Trophoblast cell (in vitro differentiated cells and primary cell): ENCODE measurements at regions not wholly inside any gene's neighbourhood (a gene's known extent, or its start where the extent isn't known, plus 50 kb on each side); places are given as distances from the start of the nearest gene placed in this dataset.

ENCODE experiments used
- DNase-seq, 2 donors: peaks; one replicate each; pipeline ENCODE4 v3.0.0-alpha.2; 2016
- H2AFZ ChIP-seq: 2 replicates; pipeline ENCODE4 v1.6.1; 2013; ENCODE audit warnings: low read length, moderate library complexity, mild to moderate bottlenecking; ENCODE audit not compliant: insufficient read depth, poor library complexity
- H2AK5ac ChIP-seq: 2 replicates; pipeline ENCODE4 v1.6.1; 2013; ENCODE audit warnings: mild to moderate bottlenecking, low read length
- H2BK120ac ChIP-seq: 2 replicates; pipeline ENCODE4 v1.6.1; 2013; ENCODE audit warnings: low read length, mild to moderate bottlenecking, moderate library complexity; ENCODE audit not compliant: insufficient read depth, poor library complexity
- H2BK12ac ChIP-seq: 2 replicates; pipeline ENCODE4 v1.6.1; 2013; ENCODE audit warnings: mild to moderate bottlenecking, low read length, moderate library complexity
- H2BK5ac ChIP-seq: 2 replicates; pipeline ENCODE4 v1.6.1; 2013; ENCODE audit warnings: low read length, low read depth, moderate library complexity, mild to moderate bottlenecking; ENCODE audit not compliant: poor library complexity
- H3K14ac ChIP-seq: 2 replicates; pipeline ENCODE4 v1.6.1; 2013; ENCODE audit warnings: mild to moderate bottlenecking, low read length
- H3K18ac ChIP-seq: 2 replicates; pipeline ENCODE4 v1.6.1; 2013; ENCODE audit warnings: mild to moderate bottlenecking, low read length
- H3K23ac ChIP-seq: 2 replicates; pipeline ENCODE4 v1.6.1; 2013; ENCODE audit warnings: low read length
- H3K27ac ChIP-seq: 2 replicates; pipeline ENCODE4 v1.5.1; 2013; ENCODE audit warnings: low read depth, mild to moderate bottlenecking, inconsistent platforms, low read length, moderate library complexity
- H3K27me3 ChIP-seq: 2 replicates; pipeline ENCODE4 v1.6.1; 2013; ENCODE audit warnings: inconsistent platforms, mild to moderate bottlenecking, low read length, moderate library complexity; ENCODE audit not compliant: insufficient read depth
- H3K36me3 ChIP-seq, 2 experiments: 1 replicate in 1 of 2; 2 replicates in 1 of 2; pipeline ENCODE4 v1.6.1; 2013; ENCODE audit warnings: low read length in 2 of 2, mild to moderate bottlenecking in 2 of 2, moderate library complexity in 1 of 2; ENCODE audit not compliant: insufficient read depth in 2 of 2, control insufficient read depth in 1 of 2
- H3K4ac ChIP-seq: 2 replicates; pipeline ENCODE4 v1.6.1; 2013; ENCODE audit warnings: low read depth, mild to moderate bottlenecking, low read length, moderate library complexity
- H3K4me1 ChIP-seq, 2 experiments: 1 replicate in 1 of 2; 2 replicates in 1 of 2; pipeline ENCODE4 v1.6.1; 2013; ENCODE audit warnings: low read length in 2 of 2, mild to moderate bottlenecking in 2 of 2, moderate library complexity in 1 of 2; ENCODE audit not compliant: insufficient read depth in 2 of 2, control insufficient read depth in 1 of 2
- H3K4me2 ChIP-seq: 2 replicates; pipeline ENCODE4 v1.6.1; 2013; ENCODE audit warnings: inconsistent platforms, mild to moderate bottlenecking, low read length, moderate library complexity
- H3K4me3 ChIP-seq: 2 replicates; pipeline ENCODE4 v1.5.1; 2013; ENCODE audit warnings: mild to moderate bottlenecking, low read depth, low read length, inconsistent platforms
- H3K79me1 ChIP-seq: one replicate; pipeline ENCODE4 v1.6.1; 2013; ENCODE audit warnings: low read length
- H3K79me2 ChIP-seq: 2 replicates; pipeline ENCODE4 v1.6.1; 2013; ENCODE audit warnings: low read length, mild to moderate bottlenecking; ENCODE audit not compliant: control insufficient read depth, insufficient read depth, poor library complexity
- H3K9ac ChIP-seq: 2 replicates; pipeline ENCODE4 v1.6.1; 2013; ENCODE audit warnings: mild to moderate bottlenecking, low read length
- H3K9me3 ChIP-seq: 2 replicates; pipeline ENCODE4 v1.6.1; 2013; ENCODE audit warnings: low read depth, mild to moderate bottlenecking, control low read depth, inconsistent platforms, low read length; ENCODE audit not compliant: insufficient read depth
- H4K12ac ChIP-seq: 2 replicates; pipeline ENCODE4 v1.6.1; 2013; ENCODE audit warnings: low read depth, mild to moderate bottlenecking, low read length, moderate library complexity
- H4K8ac ChIP-seq: 2 replicates; pipeline ENCODE4 v1.6.1; 2013; ENCODE audit warnings: low read depth, mild to moderate bottlenecking, low read length, moderate library complexity
- H4K91ac ChIP-seq: one replicate; pipeline ENCODE4 v1.6.1; 2013; ENCODE audit warnings: low read depth, mild to moderate bottlenecking, low read length, moderate library complexity
- WGBS: extraction: QIAGEN DNeasy Blood & Tissue Kit; methylation state at CpG from one replicate; pipeline ENCODE4 v1.1.7; 2013; ENCODE audit warnings: missing lambda C conversion rate; ENCODE audit not compliant: insufficient read length, insufficient coverage; ENCODE audit errors: extremely low coverage; 5-methylcytosine and 5-hydroxymethylcytosine counted together

DNA sequence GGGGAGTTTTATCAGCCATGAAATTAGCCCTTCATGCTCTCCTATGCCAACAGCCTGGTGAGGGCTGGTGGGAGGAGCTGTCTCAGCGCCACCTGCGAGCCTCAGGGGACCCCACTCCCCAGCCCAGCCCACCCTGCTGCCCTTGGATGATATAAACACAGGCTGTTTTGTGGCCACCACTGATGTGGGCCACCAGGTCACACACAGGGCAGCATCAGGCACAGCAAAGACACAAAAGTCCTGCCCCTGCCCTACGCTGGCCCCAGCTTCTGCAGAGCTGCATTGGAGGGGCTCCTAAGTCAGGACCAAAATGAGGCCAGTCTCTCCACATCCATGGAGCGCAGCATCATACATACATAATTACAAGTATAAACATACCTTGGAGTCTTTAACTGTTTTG is 110.6 kb upstream of the TEX51 start:
- Histone ChIP-seq H3K79me2 (no peaks in the 10 kb centered on the region), H4K12ac (no peak overlapping the region), H3K23ac (no peak overlapping the region), H3K27ac (no peak overlapping the region), H2AK5ac (no peak overlapping the region), H3K4me1 (no peaks in the 10 kb centered on the region), H3K79me1 (no peaks in the 10 kb centered on the region), H3K4me2 (no peak overlapping the region), H3K4ac (no peak overlapping the region), H3K9ac (no peak overlapping the region), H2BK12ac (no peak overlapping the region), H2AFZ (no peak overlapping the region), H3K4me3 (no peak overlapping the region), H3K18ac (no peak overlapping the region), H4K8ac (no peak overlapping the region), H4K91ac (no peak overlapping the region), H3K36me3 (no peaks in the 10 kb centered on the region), H3K9me3 (peaks cover 2% of the 10 kb centered on the region), H2BK120ac (no peak overlapping the region), H3K14ac (no peak overlapping the region), H2BK5ac (no peak overlapping the region), H3K27me3 (no peaks in the 10 kb centered on the region)
- WGBS, result no CpG with 5 or more reads among the region's 4 CpGs
- DNase-seq, result no peak

DNA sequence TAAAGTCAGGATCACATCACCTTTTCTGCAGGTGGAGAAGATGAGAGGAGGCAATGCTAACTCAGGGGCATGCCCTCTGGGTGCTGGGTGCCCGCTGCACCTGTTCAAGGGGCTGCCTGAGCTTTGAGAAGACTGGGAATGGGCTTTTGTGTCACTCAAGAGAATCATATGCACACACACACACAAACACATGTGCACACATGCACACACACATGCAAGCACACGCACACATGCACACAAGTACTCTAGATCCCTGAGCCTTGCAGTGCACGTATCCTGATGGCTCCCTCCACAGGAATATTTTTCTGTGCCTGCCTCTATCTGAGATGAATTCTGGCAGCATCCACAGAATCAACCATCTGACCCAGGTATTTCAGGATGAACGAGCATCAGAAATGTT is 110.0 kb upstream of the TEX51 start:
- H3K27me3 ChIP-seq, result no peaks in the 10 kb centered on the region
- no peak overlapping the region for H2BK5ac ChIP-seq
- H3K23ac ChIP-seq, result no peak overlapping the region
- no peak overlapping the region for H4K91ac ChIP-seq
- H3K4me2 ChIP-seq, result no peak overlapping the region
- no peaks in the 10 kb centered on the region for H3K36me3 ChIP-seq
- peaks cover 2% of the 10 kb centered on the region for H3K9me3 ChIP-seq
- no peak overlapping the region for H3K4me3 ChIP-seq
- no peak overlapping the region for H3K14ac ChIP-seq
- no CpG with 5 or more reads among the region's 4 CpGs for WGBS
- no peak overlapping the region for H3K9ac ChIP-seq
- no peak overlapping the region for H3K27ac ChIP-seq
- no peak overlapping the region for H2AFZ ChIP-seq
- H2BK120ac ChIP-seq, result no peak overlapping the region
- no peak overlapping the region for H2BK12ac ChIP-seq
- H3K4ac ChIP-seq, result no peak overlapping the region
- no peaks in the 10 kb centered on the region for H3K79me2 ChIP-seq
- no peaks in the 10 kb centered on the region for H3K79me1 ChIP-seq
- no peaks in the 10 kb centered on the region for H3K4me1 ChIP-seq
- H2AK5ac ChIP-seq, result no peak overlapping the region
- no peak overlapping the region for H4K8ac ChIP-seq
- DNase-seq, result no peak
- H3K18ac ChIP-seq, result no peak overlapping the region
- H4K12ac ChIP-seq, result no peak overlapping the region

DNA sequence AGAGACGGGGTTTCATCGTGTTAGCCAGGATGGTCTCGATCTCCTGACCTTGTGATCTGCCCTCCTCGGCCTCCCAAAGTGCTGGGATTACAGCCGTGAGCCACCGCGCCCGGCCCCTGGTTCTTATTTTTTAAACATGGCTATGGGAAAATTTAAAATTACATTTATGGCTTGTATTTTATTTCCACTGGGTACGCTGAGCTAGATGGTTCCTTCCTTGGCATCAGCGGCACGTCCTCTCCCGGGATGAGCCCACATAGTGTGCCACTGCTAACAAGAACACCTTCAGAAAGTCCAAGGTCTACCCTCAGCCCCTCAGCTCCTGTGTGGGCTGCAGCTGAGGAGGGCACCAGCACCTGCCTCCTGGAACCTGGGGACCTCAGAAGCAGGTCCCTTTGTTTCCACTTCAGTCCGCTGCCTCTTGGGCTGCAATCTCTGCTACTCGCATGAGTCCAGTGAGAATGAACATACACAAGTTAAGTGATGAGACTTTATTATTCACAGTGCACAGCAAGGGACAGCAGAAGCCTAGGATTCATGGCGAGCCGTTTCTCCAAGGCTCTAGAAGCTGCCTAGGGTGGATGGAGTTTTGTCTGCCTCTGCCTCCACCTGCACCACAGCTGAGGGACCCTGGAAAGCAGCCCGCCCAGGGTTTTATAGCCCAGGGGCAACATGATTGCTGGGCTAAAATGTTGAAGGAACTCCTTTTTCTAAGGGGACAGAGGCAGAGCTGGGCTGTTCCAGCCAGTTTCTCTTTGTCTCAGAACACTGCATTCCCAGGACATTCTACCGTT is 107.5 kb upstream of the TEX51 start:
- Histone ChIP-seq H3K4me1 (no peaks in the 10 kb centered on the region), H3K27me3 (no peaks in the 10 kb centered on the region), H2AK5ac (no peak overlapping the region), H3K9me3 (peaks cover 4% of the 10 kb centered on the region), H4K91ac (no peak overlapping the region), H3K4ac (no peak overlapping the region), H2BK12ac (no peak overlapping the region), H4K12ac (no peak overlapping the region), H3K79me2 (no peaks in the 10 kb centered on the region), H3K18ac (no peak overlapping the region), H3K23ac (no peak overlapping the region), H3K9ac (no peak overlapping the region), H3K79me1 (no peaks in the 10 kb centered on the region), H2BK5ac (no peak overlapping the region), H2BK120ac (no peak overlapping the region), H2AFZ (no peak overlapping the region), H3K14ac (no peak overlapping the region), H3K36me3 (no peaks in the 10 kb centered on the region), H3K4me3 (no peak overlapping the region), H3K4me2 (no peak overlapping the region), H3K27ac (no peak overlapping the region), H4K8ac (no peak overlapping the region)
- DNase-seq, result no peak
- WGBS, result no CpG with 5 or more reads among the region's 18 CpGs

DNA sequence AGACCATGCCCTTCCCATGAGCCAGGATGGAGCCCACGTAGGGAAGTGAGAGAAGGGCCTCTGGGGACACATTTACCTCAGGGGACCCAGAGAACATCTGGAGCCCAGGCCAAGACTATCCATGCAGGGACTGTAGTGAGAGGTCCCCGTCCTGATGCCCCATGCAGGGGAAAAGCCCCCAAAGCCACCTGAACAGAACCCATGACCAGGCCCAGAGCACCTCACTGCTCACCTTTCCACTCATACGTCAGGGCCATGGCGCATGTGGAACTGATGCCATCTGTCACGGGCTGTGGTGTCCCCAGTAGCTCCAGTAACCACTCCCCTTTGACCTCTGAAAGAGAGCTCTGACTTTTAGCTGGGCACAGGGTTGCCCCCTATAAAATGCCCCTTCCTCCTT is 106.5 kb upstream of the TEX51 start:
- no peak overlapping the region for H2AK5ac ChIP-seq
- WGBS, result no CpG with 5 or more reads among the region's 5 CpGs
- H3K14ac ChIP-seq, result no peak overlapping the region

More for the DNA sequence above, 106.5 kb upstream of the TEX51 start:
- no peak overlapping the region for H2BK12ac ChIP-seq
- H2AFZ ChIP-seq, result no peak overlapping the region
- H2BK5ac ChIP-seq, result no peak overlapping the region
- no peak overlapping the region for H4K91ac ChIP-seq
- no peak overlapping the region for H3K4me2 ChIP-seq
- H3K27me3 ChIP-seq, result no peaks in the 10 kb centered on the region
- H4K12ac ChIP-seq, result no peak overlapping the region
- no peak overlapping the region for H3K4ac ChIP-seq
- no peaks in the 10 kb centered on the region for H3K4me1 ChIP-seq
- no peak overlapping the region for H4K8ac ChIP-seq
- H3K9me3 ChIP-seq, result peaks cover 4% of the 10 kb centered on the region
- no peak overlapping the region for H3K27ac ChIP-seq
- H3K36me3 ChIP-seq, result no peaks in the 10 kb centered on the region
- no peak overlapping the region for H3K18ac ChIP-seq
- no peaks in the 10 kb centered on the region for H3K79me2 ChIP-seq
- no peak overlapping the region for H3K9ac ChIP-seq
- H3K4me3 ChIP-seq, result no peak overlapping the region
- DNase-seq, result no peak
- no peak overlapping the region for H3K23ac ChIP-seq
- no peak overlapping the region for H2BK120ac ChIP-seq
- H3K79me1 ChIP-seq, result no peaks in the 10 kb centered on the region
